ENCODE measurements at regions not wholly inside any gene's neighbourhood (a gene's known extent, or its start where the extent isn't known, plus 50 kb on each side); places are given as distances from the start of the nearest gene placed in this dataset.

GRCh38 chr7:25402532-25402931 lies 174.2 kb upstream of the NPVF start:
- TF ChIP-seq ZNF274 (IDR thresholded peaks at IDR 0.05; ENCODE audit: low read depth, low read length) (no peak), YY1 (IDR thresholded peaks at IDR 0.05; ENCODE audit: insufficient read depth, insufficient read length) (no peak), SUZ12 (IDR thresholded peaks at IDR 0.05; ENCODE audit: extremely low read depth, insufficient read depth, insufficient read length) (no peak)

All from NT2/D1 (cell line).